ENCODE measurements at regions not wholly inside any gene's neighbourhood (a gene's known extent, or its start where the extent isn't known, plus 50 kb on each side); places are given as distances from the start of the nearest gene placed in this dataset.
"Not testable (repeated sequence)": the region's sequence is repeated elsewhere in the genome, so short reads cannot be mapped to it uniquely, and the experiment has no call there.

DNA sequence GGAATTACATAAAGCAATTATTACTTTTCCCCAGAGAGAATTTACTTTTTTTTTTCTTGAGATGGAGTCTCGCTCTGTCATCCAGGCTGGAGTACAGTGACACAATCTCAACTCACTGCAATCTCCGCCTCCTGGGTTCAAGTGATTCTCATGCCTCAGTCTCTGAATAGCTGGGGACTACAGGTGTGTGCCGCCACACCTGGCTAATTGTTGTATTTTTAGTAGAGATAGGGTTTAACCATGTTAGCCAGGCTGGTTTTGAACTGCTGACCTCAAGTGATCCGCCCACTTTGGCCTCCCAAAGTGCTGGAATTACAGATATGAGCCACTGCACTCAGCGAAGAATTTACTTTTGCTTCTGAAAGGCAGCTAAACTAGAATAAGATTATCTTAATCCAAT, 181.6 kb downstream of the DLEU7 start:
- TF ChIP-seq, protein P1, sequence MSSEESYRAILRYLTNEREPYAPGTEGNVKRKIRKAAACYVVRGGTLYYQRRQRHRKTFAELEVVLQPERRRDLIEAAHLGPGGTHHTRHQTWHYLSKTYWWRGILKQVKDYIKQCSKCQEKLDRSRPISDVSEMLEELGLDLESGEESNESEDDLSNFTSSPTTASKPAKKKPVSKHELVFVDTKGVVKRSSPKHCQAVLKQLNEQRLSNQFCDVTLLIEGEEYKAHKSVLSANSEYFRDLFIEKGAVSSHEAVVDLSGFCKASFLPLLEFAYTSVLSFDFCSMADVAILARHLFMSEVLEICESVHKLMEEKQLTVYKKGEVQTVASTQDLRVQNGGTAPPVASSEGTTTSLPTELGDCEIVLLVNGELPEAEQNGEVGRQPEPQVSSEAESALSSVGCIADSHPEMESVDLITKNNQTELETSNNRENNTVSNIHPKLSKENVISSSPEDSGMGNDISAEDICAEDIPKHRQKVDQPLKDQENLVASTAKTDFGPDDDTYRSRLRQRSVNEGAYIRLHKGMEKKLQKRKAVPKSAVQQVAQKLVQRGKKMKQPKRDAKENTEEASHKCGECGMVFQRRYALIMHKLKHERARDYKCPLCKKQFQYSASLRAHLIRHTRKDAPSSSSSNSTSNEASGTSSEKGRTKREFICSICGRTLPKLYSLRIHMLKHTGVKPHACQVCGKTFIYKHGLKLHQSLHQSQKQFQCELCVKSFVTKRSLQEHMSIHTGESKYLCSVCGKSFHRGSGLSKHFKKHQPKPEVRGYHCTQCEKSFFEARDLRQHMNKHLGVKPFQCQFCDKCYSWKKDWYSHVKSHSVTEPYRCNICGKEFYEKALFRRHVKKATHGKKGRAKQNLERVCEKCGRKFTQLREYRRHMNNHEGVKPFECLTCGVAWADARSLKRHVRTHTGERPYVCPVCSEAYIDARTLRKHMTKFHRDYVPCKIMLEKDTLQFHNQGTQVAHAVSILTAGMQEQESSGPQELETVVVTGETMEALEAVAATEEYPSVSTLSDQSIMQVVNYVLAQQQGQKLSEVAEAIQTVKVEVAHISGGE (tag by site-specific recombination; conservative IDR thresholded peaks at IDR 0.05; ENCODE audit: low read depth), result not testable (repeated sequence)
- not testable (repeated sequence) for TF ChIP-seq SP3, ZNF404 (tag by site-specific recombination; IDR thresholded peaks at IDR 0.05)

Measured in HEK293 (cell line).